Gastroesophageal sphincter (tissue), 4 donors: ENCODE measurements at regions not wholly inside any gene's neighbourhood (a gene's known extent, or its start where the extent isn't known, plus 50 kb on each side); places are given as distances from the start of the nearest gene placed in this dataset.

Experiments used
- ATAC-seq: fragments of 150-250 bp; one replicate; pipeline ENCODE4 v1.9.1; 2016; ENCODE audit warnings: mild to moderate bottlenecking, moderate library complexity
- H3K27ac ChIP-seq, 4 donors: fragments of 200-600 bp; sonication (generic) in 3 of 4; 1 replicate in 3 of 4; 2 replicates in 1 of 4; pipeline ENCODE4 v1.5.1; 2016 to 2019
- H3K27me3 ChIP-seq: fragments of 200-600 bp; sonication (generic); one replicate; pipeline ENCODE4 v1.5.1; 2019
- H3K36me3 ChIP-seq, 2 donors: fragments of 200-600 bp; sonication (generic); one replicate each; pipeline ENCODE4 v1.5.1; 2019; ENCODE audit warnings: control low read depth in 1 of 2
- H3K4me1 ChIP-seq, 3 donors: fragments of 200-600 bp; sonication (generic); 1 replicate in 2 of 3; 2 replicates in 1 of 3; pipeline ENCODE4 v1.5.1; 2016 to 2019; ENCODE audit warnings: control low read depth in 2 of 3
- H3K4me3 ChIP-seq, 2 donors: fragments of 200-600 bp; sonication (generic); one replicate each; pipeline ENCODE4 v1.5.1; 2019; ENCODE audit warnings: mild to moderate bottlenecking in 1 of 2, moderate library complexity in 1 of 2
- H3K9me3 ChIP-seq, 3 donors: fragments of 200-600 bp; sonication (generic); one replicate each; pipeline ENCODE4 v1.5.1; 2017 to 2019; ENCODE audit warnings: control low read depth in 2 of 3
- CTCF ChIP-seq, 4 experiments: fragments of 200-600 bp in 2 of 4; fragments of 450-650 bp in 2 of 4; sonication (generic) in 1 of 4; IDR thresholded peaks; one replicate each; pipeline ENCODE4 v1.5.1; 2017 to 2019; ENCODE audit warnings: antibody characterized with exemption in 4 of 4, mild to moderate bottlenecking in 2 of 4, moderate library complexity in 2 of 4
- EP300 ChIP-seq: sonication (generic); formaldehyde crosslinking; IDR thresholded peaks from one replicate; pipeline ENCODE4 v1.6.1; 2017; ENCODE audit warnings: antibody characterized with exemption, mild to moderate bottlenecking
- POLR2A ChIP-seq, 2 donors: fragments of 450-650 bp; IDR thresholded peaks; one replicate each; pipeline ENCODE4 v1.6.1; 2017; ENCODE audit warnings: antibody characterized with exemption in 2 of 2, mild to moderate bottlenecking in 2 of 2, moderate library complexity in 1 of 2
- POLR2AphosphoS5 ChIP-seq: sonication (generic); formaldehyde crosslinking; IDR thresholded peaks from one replicate; pipeline ENCODE4 v1.6.1; 2017; ENCODE audit warnings: antibody characterized with exemption
- WGBS, 2 donors: methylation state at CpG; one replicate each; pipeline ENCODE4 v1.1.5; 2018; ENCODE audit warnings: low coverage in 1 of 2; 5-methylcytosine and 5-hydroxymethylcytosine counted together

GRCh38 chr5:24804221-24804681 is 159.5 kb upstream of the CDH10 start:
- no peaks in the 10 kb centered on the region for H3K4me1 ChIP-seq
- no peaks in the 10 kb centered on the region for H3K9me3 ChIP-seq
- no peaks in the 10 kb centered on the region for H3K27me3 ChIP-seq
- no peak overlapping the region for H3K4me3 ChIP-seq
- H3K27ac ChIP-seq: no peak overlapping the region
- no peak for TF ChIP-seq EP300
- TF ChIP-seq POLR2A (IDR thresholded peaks at IDR 0.05): no peak
- TF ChIP-seq POLR2AphosphoS5: no peak
- no peak for TF ChIP-seq CTCF (IDR thresholded peaks at IDR 0.05)
- no peaks in the 10 kb centered on the region for H3K36me3 ChIP-seq
- 83 to 94% methylated on average over 1 to 2 of the region's 3 CpGs for WGBS, 2 donors
- no peak for ATAC-seq

- WGBS, 2 donors: 64 to 88% methylated on average over 2 to 3 of the region's 4 CpGs
- TF ChIP-seq POLR2A (IDR thresholded peaks at IDR 0.05) (no peak), EP300 (no peak), POLR2AphosphoS5 (no peak), CTCF (IDR thresholded peaks at IDR 0.05) (no peak)
These were observed 146.5 kb upstream of the CDH10 start for GRCh38 chr5:24791326-24791725.

GRCh38 chr5:24789611-24790351 is 145.0 kb upstream of the CDH10 start:
- H3K36me3 ChIP-seq: no peaks in the 10 kb centered on the region
- WGBS, 2 donors: 40 to 59% methylated on average over 2 to 4 of the region's 4 CpGs
- H3K4me3 ChIP-seq: no peak overlapping the region
- H3K4me1 ChIP-seq: no peaks in the 10 kb centered on the region
- ATAC-seq: no peak
- H3K9me3 ChIP-seq: no peaks in the 10 kb centered on the region
- no peak for TF ChIP-seq EP300
- no peak for TF ChIP-seq POLR2AphosphoS5
- no peak for TF ChIP-seq POLR2A (IDR thresholded peaks at IDR 0.05)
- no peak for TF ChIP-seq CTCF (IDR thresholded peaks at IDR 0.05)
- no peak overlapping the region for H3K27ac ChIP-seq
- H3K27me3 ChIP-seq: no peaks in the 10 kb centered on the region

More at GRCh38 chr5:24791326-24791725, 146.5 kb upstream of the CDH10 start:
- H3K9me3 ChIP-seq: no peaks in the 10 kb centered on the region
- no peak overlapping the region for H3K27ac ChIP-seq
- no peaks in the 10 kb centered on the region for H3K36me3 ChIP-seq
- H3K4me1 ChIP-seq: no peaks in the 10 kb centered on the region
- H3K27me3 ChIP-seq: no peaks in the 10 kb centered on the region
- H3K4me3 ChIP-seq: no peak overlapping the region
- ATAC-seq: no peak

- ATAC-seq: no peak
- Histone ChIP-seq H3K4me3 (no peak overlapping the region), H3K27ac (no peak overlapping the region), H3K4me1 (no peaks in the 10 kb centered on the region), H3K27me3 (no peaks in the 10 kb centered on the region), H3K9me3 (no peaks in the 10 kb centered on the region), H3K36me3 (no peaks in the 10 kb centered on the region)
- WGBS, 2 donors: 20 to 39% methylated on average over 1 to 2 of the region's 2 CpGs
- no peak for TF ChIP-seq POLR2A (IDR thresholded peaks at IDR 0.05)
These were observed 144.2 kb upstream of the CDH10 start for GRCh38 chr5:24788829-24789514.

- H3K9me3 ChIP-seq: no peaks in the 10 kb centered on the region
- no peak for TF ChIP-seq POLR2A (IDR thresholded peaks at IDR 0.05)
- no peak for TF ChIP-seq EP300
- no peak for TF ChIP-seq CTCF (IDR thresholded peaks at IDR 0.05)
- TF ChIP-seq POLR2AphosphoS5: no peak
- no peaks in the 10 kb centered on the region for H3K4me1 ChIP-seq
- no peaks in the 10 kb centered on the region for H3K36me3 ChIP-seq
- H3K4me3 ChIP-seq: no peak overlapping the region
- H3K27ac ChIP-seq: no peak overlapping the region
- whole genome bisulfite sequencing, 2 donors: 65 to 70% methylated on average over 1 to 4 of the region's 4 CpGs
- ATAC-seq: no peak
- no peaks in the 10 kb centered on the region for H3K27me3 ChIP-seq
These were observed 141.3 kb upstream of the CDH10 start for GRCh38 chr5:24786108-24786507.
